Left lung (tissue), 4 donors: ENCODE measurements at regions not wholly inside any gene's neighbourhood (a gene's known extent, or its start where the extent isn't known, plus 50 kb on each side); places are given as distances from the start of the nearest gene placed in this dataset.

ENCODE experiments used
- ATAC-seq: fragments of 200-7000 bp; cut with Tn5 transposase; one replicate; pipeline ENCODE4 v1.9.1; 2020; ENCODE audit warnings: moderate library complexity
- DNase-seq, 4 donors: peaks; one replicate each; pipeline ENCODE4 v3.0.0-alpha.2; 2013 to 2020
- H3K27ac ChIP-seq, 2 donors: fragments of 200-600 bp; sonication (generic) in 1 of 2; one replicate each; pipeline versions ENCODE4 v1.5.0 to v1.8.0; 2020 to 2021
- H3K27me3 ChIP-seq, 2 donors: fragments of 200-600 bp; sonication (generic) in 1 of 2; one replicate each; pipeline versions ENCODE4 v1.5.0 to v1.8.0; 2020 to 2021
- H3K36me3 ChIP-seq, 2 donors: fragments of 200-600 bp; sonication (generic) in 1 of 2; one replicate each; pipeline versions ENCODE4 v1.5.0 to v1.8.0; 2020 to 2021
- H3K4me1 ChIP-seq, 2 donors: fragments of 200-600 bp; one replicate each; pipeline ENCODE4 v1.8.0; 2021
- H3K4me3 ChIP-seq, 2 donors: fragments of 200-600 bp; sonication (generic) in 1 of 2; one replicate each; pipeline versions ENCODE4 v1.5.0 to v1.8.0; 2020 to 2021; ENCODE audit warnings: mild to moderate bottlenecking in 1 of 2
- H3K9me3 ChIP-seq, 2 donors: fragments of 200-600 bp; sonication (generic) in 1 of 2; one replicate each; pipeline versions ENCODE4 v1.5.0 to v1.8.0; 2020 to 2021
- CTCF ChIP-seq, 2 donors: fragments of 200-600 bp; sonication (generic) in 1 of 2; IDR thresholded peaks; one replicate each; pipeline versions ENCODE4 v1.5.0 to v1.8.0; 2021; ENCODE audit warnings: antibody characterized with exemption in 2 of 2
- intact Hi-C, 2 donors: fragments of 100-400 bp; cut with DNase I; formaldehyde crosslinking; loops; one replicate each; pipeline versions ENCODE4 v1.11.2 to v1.14.2; 2022
- donor health status: DM: no; HTN: yes; CAD: no.
- donor health status: DM: no; HTN: no; CAD: no.

GRCh38 chr11:70542406-70542805 lies 144.1 kb downstream of the CTTN start:
- Histone ChIP-seq H3K4me3 (no peak overlapping the region), H3K9me3 (peaks cover 0 to 4% of the 10 kb centered on the region in 2 donors), H3K27me3 (no peaks in the 10 kb centered on the region), H3K36me3 (no peaks in the 10 kb centered on the region), H3K4me1 (no peaks in the 10 kb centered on the region), H3K27ac (no peak overlapping the region)
- peak in 1 of 4 donors; percentile 44 for DNase-seq
- ATAC-seq, result peak; percentile 86
- TF ChIP-seq CTCF (IDR thresholded peaks at IDR 0.05), result no peak
- intact Hi-C loops, result no loop called here

- H3K9me3 ChIP-seq, result peaks cover 0 to 4% of the 10 kb centered on the region in 2 donors
- intact Hi-C loops, result no loop called here
- no peak for DNase-seq
- H3K36me3 ChIP-seq, result no peaks in the 10 kb centered on the region
- no peaks in the 10 kb centered on the region for H3K27me3 ChIP-seq
- no peak for ATAC-seq
- H3K4me3 ChIP-seq, result no peak overlapping the region
- no peak for TF ChIP-seq CTCF (IDR thresholded peaks at IDR 0.05)
- H3K27ac ChIP-seq, result no peak overlapping the region
- H3K4me1 ChIP-seq, result no peaks in the 10 kb centered on the region
Measured at GRCh38 chr11:70542811-70543210, 144.5 kb downstream of the CTTN start.

GRCh38 chr11:70543611-70544010 lies 145.3 kb downstream of the CTTN start:
- ATAC-seq (no peak), DNase-seq (no peak)
- Histone ChIP-seq H3K9me3 (peaks cover 0 to 4% of the 10 kb centered on the region in 2 donors), H3K36me3 (no peaks in the 10 kb centered on the region), H3K27me3 (no peaks in the 10 kb centered on the region), H3K4me3 (no peak overlapping the region), H3K4me1 (no peaks in the 10 kb centered on the region), H3K27ac (no peak overlapping the region)
- TF ChIP-seq CTCF (IDR thresholded peaks at IDR 0.05), result no peak
- intact Hi-C loops, result no loop called here

- no peaks in the 10 kb centered on the region for H3K4me1 ChIP-seq
- peaks cover 0 to 4% of the 10 kb centered on the region in 2 donors for H3K9me3 ChIP-seq
- no peak overlapping the region for H3K4me3 ChIP-seq
- DNase-seq (peak in 1 of 4 donors; percentile 53), ATAC-seq (no peak)
- no peaks in the 10 kb centered on the region for H3K27me3 ChIP-seq
- H3K36me3 ChIP-seq, result no peaks in the 10 kb centered on the region
- TF ChIP-seq CTCF (IDR thresholded peaks at IDR 0.05), result no peak
- H3K27ac ChIP-seq, result no peak overlapping the region
- intact Hi-C loops, result no loop called here
Measured at GRCh38 chr11:70544067-70544773, 145.9 kb downstream of the CTTN start.

- H3K36me3 ChIP-seq, result no peaks in the 10 kb centered on the region
- no peaks in the 10 kb centered on the region for H3K4me1 ChIP-seq
- H3K27me3 ChIP-seq, result no peaks in the 10 kb centered on the region
- no peak for ATAC-seq
- DNase-seq, result peak in 1 of 4 donors; percentile 70
- intact Hi-C loops, result no loop called here
- TF ChIP-seq CTCF (IDR thresholded peaks at IDR 0.05), result no peak
- H3K27ac ChIP-seq, result no peak overlapping the region
- peaks cover 0 to 4% of the 10 kb centered on the region in 2 donors for H3K9me3 ChIP-seq
- H3K4me3 ChIP-seq, result no peak overlapping the region
Measured at GRCh38 chr11:70544774-70545609, 146.7 kb downstream of the CTTN start.
